ENCODE measurements at regions not wholly inside any gene's neighbourhood (a gene's known extent, or its start where the extent isn't known, plus 50 kb on each side); places are given as distances from the start of the nearest gene placed in this dataset.

GRCh38 chr1:238469146-238469631 is 578.5 kb upstream of the ZP4 start:
- H4K5ac ChIP-seq (ENCODE audit: insufficient read length, low read depth, low read length), result no peak overlapping the region
- H2BK12ac ChIP-seq (ENCODE audit: insufficient read length, low read depth, low read length), result no peak overlapping the region
- H2BK120ac ChIP-seq (ENCODE audit: low read depth, low read length, poor library complexity, severe bottlenecking), result no peak overlapping the region
- no peaks in the 10 kb centered on the region for H4K20me1 ChIP-seq (ENCODE audit: control insufficient read depth, insufficient read depth, insufficient read length)
- no peak overlapping the region for H2BK20ac ChIP-seq (ENCODE audit: low read depth, low read length, poor library complexity, severe bottlenecking)
- H3K9me3 ChIP-seq (ENCODE audit: control insufficient read depth, low read depth, low read length), result no peaks in the 10 kb centered on the region
- H3K79me1 ChIP-seq (ENCODE audit: insufficient read depth, low read depth, low read length, poor library complexity, severe bottlenecking), result no peaks in the 10 kb centered on the region
- peaks cover 4 to 7% of the 10 kb centered on the region in 2 experiments for H3K4me1 Mint-ChIP-seq
- H3K23ac ChIP-seq (ENCODE audit: insufficient read length, low read depth, low read length), result no peak overlapping the region
- no peak overlapping the region for H3T11ph ChIP-seq (ENCODE audit: low read length)
- H4K91ac ChIP-seq (ENCODE audit: insufficient read length, low read depth, low read length), result no peak overlapping the region
- H3K27ac ChIP-seq (ENCODE audit: insufficient read length, low read depth, low read length), result no peak overlapping the region
- H3K27me3 ChIP-seq (ENCODE audit: insufficient read depth, low read length), result no peaks in the 10 kb centered on the region; the same call in 1 of the 2 replicates
- no peak overlapping the region for H3K4me2 ChIP-seq (ENCODE audit: insufficient read depth, insufficient read length, low read length)
- TF ChIP-seq CTCF (conservative IDR thresholded peaks at IDR 0.05), result no peak
- H2AFZ ChIP-seq (ENCODE audit: low read length), result no peak overlapping the region
- H2BK15ac ChIP-seq (ENCODE audit: low read depth, low read length), result no peak overlapping the region
- no peaks in the 10 kb centered on the region for H3K23me2 ChIP-seq (ENCODE audit: insufficient read length, low read depth, low read length, poor library complexity, severe bottlenecking)
- H3K4me3 Mint-ChIP-seq, result no peak overlapping the region
- no CpG with 5 or more reads among the region's 4 CpGs for WGBS (ENCODE audit: extremely low coverage, insufficient read length, low lambda C conversion rate)
- no peak overlapping the region for H3K4ac ChIP-seq (ENCODE audit: low read depth, low read length)
- no peak for DNase-seq
- H3K14ac ChIP-seq (ENCODE audit: insufficient read depth, low read length), result no peak overlapping the region
- no peak overlapping the region for H2AK5ac ChIP-seq (ENCODE audit: insufficient read length, low read length)
- peaks cover 6 to 9% (median 8%) of the 10 kb centered on the region in 3 experiments; a peak in 6 of 7 replicates for H3K36me3 Mint-ChIP-seq (ENCODE audit: insufficient read depth in 1 of 3, low read depth in 3 of 3)
- H3K9me3 Mint-ChIP-seq, result no peaks in the 10 kb centered on the region
- no peak overlapping the region for H3K27ac Mint-ChIP-seq
- no peak overlapping the region for H3K9ac ChIP-seq (ENCODE audit: extremely low read depth, insufficient read length, low read length)
- H3K4me1 ChIP-seq (ENCODE audit: insufficient read depth, low read length), result no peaks in the 10 kb centered on the region
- no peaks in the 10 kb centered on the region for H3K27me3 Mint-ChIP-seq (ENCODE audit: low read depth)
- no peak overlapping the region for H4K8ac ChIP-seq (replicated peaks; ENCODE audit: insufficient read length, low read depth, low read length)
- H2BK5ac ChIP-seq (ENCODE audit: insufficient read length, low read length), result no peak overlapping the region
- no peak overlapping the region for H3K56ac ChIP-seq (ENCODE audit: insufficient read length, low read depth, low read length)
- H3K79me2 ChIP-seq (ENCODE audit: insufficient read depth, low read length), result no peaks in the 10 kb centered on the region
- H3K18ac ChIP-seq (ENCODE audit: insufficient read length, low read depth, low read length), result no peak overlapping the region
